HepG2 (cell line): ENCODE measurements at regions not wholly inside any gene's neighbourhood (a gene's known extent, or its start where the extent isn't known, plus 50 kb on each side); places are given as distances from the start of the nearest gene placed in this dataset.

Experiments used
- ATAC-seq: fragments of 200-7000 bp; cut with Tn5 transposase; 3 replicates; pipeline ENCODE4 v1.9.1; 2020; ENCODE audit warnings: mild to moderate bottlenecking, moderate library complexity
- BruUV-seq: library from RNA; stranded (reverse); fragments of 400-500 nt; replicated peaks from 2 replicates; lab custom pipeline; 2021; lab: Mats Ljungman, UMichigan
- CTCF ChIA-PET: fragments of 300-600 bp; formaldehyde crosslinking; extraction: SDS; loops from one replicate; lab custom pipeline; 2021; ENCODE audit warnings: low total read pairs, inconsistent platforms, low intra/inter-chr PET ratio; lab: Yijun Ruan, JAX
- POLR2A ChIA-PET: fragments of 350-600 bp; sonication (Branson Sonifier 250); formaldehyde crosslinking; loops from one replicate; lab custom pipeline; 2020; ENCODE audit warnings: antibody characterized with exemption, inconsistent platforms; lab: Yijun Ruan, JAX
- DNase-seq: peaks from one replicate; pipeline ENCODE4 v3.0.0-alpha.2; 2015; ENCODE audit warnings: low spot score
- FAIRE-seq: peaks from 3 replicates; lab custom pipeline; 2011; peaks lifted over from hg19 to GRCh38; lab: Jason Lieb, UNC
- H2AFZ ChIP-seq: one replicate; pipeline ENCODE4 v1.6.1; 2011; ENCODE audit warnings: low read length, inconsistent platforms
- H3K27ac ChIP-seq: fragments of 300-600 bp; 3 replicates; pipeline ENCODE4 v1.8.0; 2011; ENCODE audit warnings: mixed run types, mild to moderate bottlenecking, mixed read lengths, low read length, inconsistent platforms; ENCODE audit not compliant: insufficient read depth; ENCODE audit errors: extremely low read length
- H3K27me3 ChIP-seq, 2 experiments: fragments of 200-600 bp in 1 of 2; 2 replicates in 1 of 2; 3 replicates in 1 of 2; pipeline versions ENCODE4 v1.6.0 to v1.8.0; 2011; ENCODE audit warnings: low read length in 2 of 2, mild to moderate bottlenecking in 2 of 2, moderate library complexity in 2 of 2, inconsistent platforms in 1 of 2; ENCODE audit not compliant: insufficient read depth in 2 of 2, control insufficient read depth in 1 of 2
- H3K36me3 ChIP-seq, 2 experiments: fragments of 200-600 bp in 1 of 2; replicated peaks in 1 of 2; 2 replicates in 1 of 2; 3 replicates in 1 of 2; pipeline versions ENCODE4 v1.5.1 to v1.8.0; 2011; ENCODE audit warnings: low read length in 2 of 2, inconsistent platforms in 1 of 2; ENCODE audit not compliant: insufficient read depth in 2 of 2, control insufficient read depth in 1 of 2
- H3K4me1 ChIP-seq: 2 replicates; pipeline ENCODE4 v1.5.1; 2012; ENCODE audit warnings: low read length, inconsistent platforms; ENCODE audit not compliant: insufficient read depth
- H3K4me2 ChIP-seq: 2 replicates; pipeline ENCODE4 v1.6.0; 2011; ENCODE audit warnings: low read depth, low read length, inconsistent platforms
- H3K4me3 ChIP-seq, 3 experiments: fragments of 200-600 bp in 1 of 3; sonication (generic), shearing (Covaris generic) in 1 of 3; replicated peaks in 1 of 3; 2 replicates each; pipeline ENCODE4 v1.5.1; 2011 to 2016; ENCODE audit warnings: low read length in 3 of 3, inconsistent platforms in 2 of 3, low read depth in 2 of 3, mild to moderate bottlenecking in 2 of 3, control low read depth in 1 of 3, mixed read lengths in 1 of 3; ENCODE audit not compliant: insufficient read depth in 1 of 3
- H3K79me2 ChIP-seq: one replicate; pipeline ENCODE4 v1.6.1; 2011; ENCODE audit warnings: low read length, inconsistent platforms; ENCODE audit not compliant: insufficient read depth
- H3K9ac ChIP-seq: 2 replicates; pipeline ENCODE4 v1.6.0; 2011; ENCODE audit warnings: mild to moderate bottlenecking, low read depth, low read length, inconsistent platforms; ENCODE audit not compliant: insufficient read depth
- H3K9me3 ChIP-seq: 2 replicates; pipeline ENCODE4 v1.5.1; 2012; ENCODE audit warnings: mild to moderate bottlenecking, low read length
- H4K20me1 ChIP-seq: 2 replicates; pipeline ENCODE4 v1.6.0; 2011; ENCODE audit warnings: inconsistent platforms, mild to moderate bottlenecking, low read length, moderate library complexity; ENCODE audit not compliant: insufficient read depth
- CBX2 ChIP-seq, 2 experiments: fragments of 200-600 bp in 1 of 2; sonication (generic); formaldehyde crosslinking in 1 of 2; IDR thresholded peaks; 2 replicates each; pipeline versions ENCODE4 v1.7.0 to v1.8.1; 2018 to 2022; ENCODE audit warnings: low read depth in 2 of 2, low read length in 1 of 2, mild to moderate bottlenecking in 1 of 2, missing genetic modification reagents in 1 of 2
- ZNF160 ChIP-seq: sonication (generic); formaldehyde crosslinking; IDR thresholded peaks from 2 replicates; pipeline ENCODE4 v1.8.0; 2022; ENCODE audit warnings: mild to moderate bottlenecking, inconsistent platforms, missing genetic modification reagents
- ZNF367 ChIP-seq: sonication (generic); formaldehyde crosslinking; IDR thresholded peaks from 2 replicates; pipeline ENCODE4 v1.4.0; 2020; ENCODE audit warnings: missing genetic modification reagents, borderline replicate concordance
- WGBS: methylation state at CpG from one replicate; pipeline ENCODE4 v1.1.6; 2017; ENCODE audit warnings: low lambda C conversion rate; 5-methylcytosine and 5-hydroxymethylcytosine counted together
- in situ Hi-C: cut with HindIII; loops from 2 replicates; pipeline ENCODE4 v1.10.0; 2017; ENCODE audit warnings: low pct_unique_long_range_greater_than_20kb; ENCODE audit not compliant: extremely low pct_ligation_motif_present
- intact Hi-C: fragments of 100-400 bp; cut with micrococcal nuclease; formaldehyde crosslinking; loops from one replicate; pipeline ENCODE4 v1.10.0; 2022; ENCODE audit not compliant: unreplicated experiment

DNA sequence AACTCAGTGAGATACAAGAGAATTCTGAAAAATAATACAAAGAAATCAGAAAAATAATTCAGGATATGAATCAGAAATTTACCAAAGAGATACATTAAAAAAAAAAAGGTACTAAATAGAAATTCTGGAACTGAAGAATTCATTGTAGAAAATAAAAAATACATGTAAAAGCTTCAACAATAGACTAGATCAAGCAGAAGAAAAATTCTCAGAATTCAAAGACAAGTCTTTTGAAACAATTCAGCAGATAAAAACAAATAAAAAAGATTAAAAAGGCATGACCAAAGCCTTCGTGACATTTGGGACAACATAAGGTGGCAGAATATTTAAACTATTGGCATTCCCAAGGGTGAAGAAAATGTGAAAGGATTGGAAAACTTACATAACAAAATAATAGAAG is 133.1 kb upstream of the CNOT2 start:
- no peaks in the 10 kb centered on the region for H3K4me1 ChIP-seq
- intact Hi-C loops (no loop called here), in situ Hi-C loops (no loop called here)
- 2% methylated on average over 1 of the region's 1 CpG for WGBS
- H3K4me2 ChIP-seq, result no peak overlapping the region
- H3K27me3 ChIP-seq, result no peaks in the 10 kb centered on the region
- H3K9me3 ChIP-seq, result peaks cover 36% of the 10 kb centered on the region
- no peaks in the 10 kb centered on the region for H4K20me1 ChIP-seq
- H3K9ac ChIP-seq, result no peak overlapping the region
- ChIA-PET CTCF (no interaction called here), POLR2A (no interaction called here)
- no TSS peak for BruUV-seq
- ATAC-seq, result no peak
- H3K79me2 ChIP-seq, result no peaks in the 10 kb centered on the region
- H3K27ac ChIP-seq, result no peak overlapping the region
- no peak overlapping the region for H2AFZ ChIP-seq
- DNase-seq, result no peak
- H3K4me3 ChIP-seq, result no peak overlapping the region
- FAIRE-seq, result no peak
- TF ChIP-seq ZNF160 (peak; percentile 85; the same call in 1 of the 2 replicates), ZNF367 (no peak)
- no peaks in the 10 kb centered on the region for H3K36me3 ChIP-seq

GRCh38 chr12:70117670-70118069 is 125.6 kb upstream of the CNOT2 start:
- no TSS peak for BruUV-seq
- H3K36me3 ChIP-seq, result no peaks in the 10 kb centered on the region
- DNase-seq (no peak), FAIRE-seq (no peak), ATAC-seq (no peak)
- no peak overlapping the region for H3K4me3 ChIP-seq
- no peaks in the 10 kb centered on the region for H4K20me1 ChIP-seq
- H3K27me3 ChIP-seq, result no peaks in the 10 kb centered on the region; a peak in 1 of 5 replicates
- in situ Hi-C loops (no loop called here), intact Hi-C loops (no loop called here)
- no peak overlapping the region for H3K27ac ChIP-seq
- H3K4me2 ChIP-seq, result no peak overlapping the region
- TF ChIP-seq CBX2 (IDR thresholded peaks at IDR 0.05; ENCODE audit: low read depth, low read length), result no peak
- no peak for TF ChIP-seq CBX2 (CRISPR knock-in tag; IDR thresholded peaks at IDR 0.05; ENCODE audit: low read depth)
- no peak overlapping the region for H2AFZ ChIP-seq
- ChIA-PET POLR2A (no interaction called here), CTCF (no interaction called here)
- no peak overlapping the region for H3K9ac ChIP-seq
- 0 out of 2 replicates have a peak, but pooled peaks cover 9% of the 10 kb centered on the region for H3K9me3 ChIP-seq
- no peaks in the 10 kb centered on the region for H3K79me2 ChIP-seq
- H3K4me1 ChIP-seq, result no peaks in the 10 kb centered on the region
